ENCODE measurements at regions not wholly inside any gene's neighbourhood (a gene's known extent, or its start where the extent isn't known, plus 50 kb on each side); places are given as distances from the start of the nearest gene placed in this dataset.

DNA sequence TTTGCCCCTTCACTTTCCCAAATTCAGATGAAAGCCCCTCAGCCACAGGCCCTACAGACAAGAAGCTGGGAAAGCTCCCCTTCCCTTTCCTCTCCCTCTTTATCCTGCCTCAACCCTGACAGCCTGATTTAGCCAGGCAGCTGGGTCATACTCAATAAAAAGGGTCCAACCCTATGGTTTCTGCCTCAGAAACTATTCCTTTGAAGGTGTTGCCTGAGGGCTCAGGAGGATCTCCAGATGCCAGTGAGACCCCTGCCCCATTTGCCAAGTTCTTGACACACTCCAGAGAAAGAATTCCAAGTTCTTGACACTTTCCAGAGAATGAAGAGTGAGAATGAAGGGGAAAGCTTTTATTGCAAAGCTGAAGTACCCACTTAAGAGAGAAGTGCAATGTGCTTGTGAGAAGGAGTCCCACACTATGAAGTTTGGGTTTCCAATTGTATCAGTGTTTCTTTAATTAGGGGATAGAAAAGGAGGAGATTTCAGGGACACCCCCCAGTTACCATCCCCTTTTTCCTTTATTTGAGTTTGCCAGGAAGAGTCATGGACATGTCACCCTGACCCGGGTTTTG lies 576.2 kb downstream of the METTL4 start:
- Histone ChIP-seq H3F3A (ENCODE audit: insufficient read depth) (no peaks in the 10 kb centered on the region), H3K27me3 (replicated peaks; ENCODE audit: insufficient read depth) (no peaks in the 10 kb centered on the region), H3K9ac (no peak overlapping the region), H2AFZ (no peak overlapping the region), H3K27ac (no peak overlapping the region), H3K4me3 (no peak overlapping the region), H3K9me2 (ENCODE audit: insufficient read depth) (no peaks in the 10 kb centered on the region), H4K20me1 (ENCODE audit: insufficient read depth) (no peaks in the 10 kb centered on the region), H3K4me2 (ENCODE audit: unreplicated experiment) (no peak overlapping the region), H3K9me3 (ENCODE audit: low read depth) (no peaks in the 10 kb centered on the region), H3K79me2 (ENCODE audit: insufficient read depth) (no peaks in the 10 kb centered on the region), H3K36me3 (ENCODE audit: low read depth) (no peaks in the 10 kb centered on the region), H3K4me1 (ENCODE audit: insufficient read depth) (no peaks in the 10 kb centered on the region)
- no peak for TF ChIP-seq EZH2phosphoT487 (IDR thresholded peaks at IDR 0.05; ENCODE audit: insufficient read depth, low read depth)
- no peak for TF ChIP-seq EZH2 (IDR thresholded peaks at IDR 0.05; ENCODE audit: insufficient read depth, poor library complexity, severe bottlenecking)
- in situ Hi-C loops (cut with MboI), result no loop called here
- no peak for DNase-seq
- 23 to 45% methylated on average over 1 of the region's 1 CpG for WGBS, 2 experiments (ENCODE audit: low coverage in 1 of 2, low lambda C conversion rate in 2 of 2, missing lambda C conversion rate in 2 of 2)

DNA sequence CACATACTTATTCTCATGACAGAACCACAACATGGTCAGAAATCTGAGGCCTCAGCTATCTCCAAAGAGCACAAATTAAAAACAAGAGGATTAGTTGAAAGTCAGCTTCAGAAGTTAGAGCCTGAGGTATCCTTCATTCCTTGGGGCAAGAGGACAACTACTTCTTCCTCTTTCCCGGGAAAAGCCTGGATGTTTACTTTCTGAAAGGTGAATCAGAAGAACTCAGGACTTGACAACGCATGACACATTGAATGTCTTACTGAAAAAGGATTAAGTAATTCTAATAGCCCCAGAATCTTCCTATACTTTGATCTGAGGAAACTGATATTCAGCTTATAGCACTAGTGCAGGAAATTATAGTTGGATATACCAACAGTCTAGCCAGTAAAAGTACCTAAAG lies 573.2 kb downstream of the METTL4 start:
- no peaks in the 10 kb centered on the region for H4K20me1 ChIP-seq (ENCODE audit: insufficient read depth)
- H3K4me3 ChIP-seq, result no peak overlapping the region
- no peaks in the 10 kb centered on the region for H3K4me1 ChIP-seq (ENCODE audit: insufficient read depth)
- 8% methylated on average over 2 of the region's 2 CpGs for WGBS, 2 experiments (ENCODE audit: low coverage in 1 of 2, low lambda C conversion rate in 2 of 2, missing lambda C conversion rate in 2 of 2)
- TF ChIP-seq EZH2 (IDR thresholded peaks at IDR 0.05; ENCODE audit: insufficient read depth, poor library complexity, severe bottlenecking) (no peak), EZH2phosphoT487 (IDR thresholded peaks at IDR 0.05; ENCODE audit: insufficient read depth, low read depth) (no peak)
- no peak overlapping the region for H3K27ac ChIP-seq
- no peaks in the 10 kb centered on the region for H3K36me3 ChIP-seq (ENCODE audit: low read depth)
- in situ Hi-C loops (cut with MboI), result no loop called here
- DNase-seq, result no peak
- H3K9me2 ChIP-seq (ENCODE audit: insufficient read depth), result no peaks in the 10 kb centered on the region
- no peaks in the 10 kb centered on the region for H3K79me2 ChIP-seq (ENCODE audit: insufficient read depth)
- H3K4me2 ChIP-seq (ENCODE audit: unreplicated experiment), result no peak overlapping the region
- H2AFZ ChIP-seq, result no peak overlapping the region
- no peaks in the 10 kb centered on the region for H3F3A ChIP-seq (ENCODE audit: insufficient read depth)
- no peak overlapping the region for H3K9ac ChIP-seq
- no peaks in the 10 kb centered on the region for H3K27me3 ChIP-seq (replicated peaks; ENCODE audit: insufficient read depth)
- H3K9me3 ChIP-seq (ENCODE audit: low read depth), result no peaks in the 10 kb centered on the region

DNA sequence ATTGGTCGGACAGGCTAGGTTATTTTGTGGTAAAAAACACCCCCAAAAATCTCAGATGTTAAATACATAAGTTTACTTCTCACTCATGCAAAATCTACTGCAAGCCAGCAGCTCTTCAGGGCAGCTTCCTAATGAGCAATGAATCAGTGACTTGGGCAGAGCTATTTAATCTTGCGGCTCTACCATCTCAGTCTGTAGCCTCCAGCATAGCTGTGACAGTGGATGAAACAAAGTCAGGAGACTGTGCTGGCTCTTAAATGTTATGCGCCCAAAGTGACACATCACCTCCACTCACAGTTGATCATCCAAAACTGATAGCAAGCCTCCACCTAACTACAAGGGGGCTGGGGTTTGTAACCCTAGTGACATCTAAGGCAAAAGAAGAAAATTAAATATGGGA lies 571.9 kb downstream of the METTL4 start:
- H3K27ac ChIP-seq, result no peak overlapping the region
- no peaks in the 10 kb centered on the region for H4K20me1 ChIP-seq (ENCODE audit: insufficient read depth)
- no peaks in the 10 kb centered on the region for H3K36me3 ChIP-seq (ENCODE audit: low read depth)
- 39 to 40% methylated on average over 3 of the region's 3 CpGs for WGBS, 2 experiments (ENCODE audit: low coverage in 1 of 2, low lambda C conversion rate in 2 of 2, missing lambda C conversion rate in 2 of 2)
- H3K27me3 ChIP-seq (replicated peaks; ENCODE audit: insufficient read depth), result no peaks in the 10 kb centered on the region
- H3K9me2 ChIP-seq (ENCODE audit: insufficient read depth), result no peaks in the 10 kb centered on the region
- no peak overlapping the region for H3K4me3 ChIP-seq
- TF ChIP-seq EZH2phosphoT487 (IDR thresholded peaks at IDR 0.05; ENCODE audit: insufficient read depth, low read depth) (no peak), EZH2 (IDR thresholded peaks at IDR 0.05; ENCODE audit: insufficient read depth, poor library complexity, severe bottlenecking) (no peak)
- no peak overlapping the region for H3K9ac ChIP-seq
- no peak overlapping the region for H2AFZ ChIP-seq
- H3K4me1 ChIP-seq (ENCODE audit: insufficient read depth), result no peaks in the 10 kb centered on the region
- no peaks in the 10 kb centered on the region for H3F3A ChIP-seq (ENCODE audit: insufficient read depth)
- DNase-seq, result no peak
- no peak overlapping the region for H3K4me2 ChIP-seq (ENCODE audit: unreplicated experiment)
- no peaks in the 10 kb centered on the region for H3K9me3 ChIP-seq (ENCODE audit: low read depth)
- no peaks in the 10 kb centered on the region for H3K79me2 ChIP-seq (ENCODE audit: insufficient read depth)
- in situ Hi-C loops (cut with MboI), result no loop called here

DNA sequence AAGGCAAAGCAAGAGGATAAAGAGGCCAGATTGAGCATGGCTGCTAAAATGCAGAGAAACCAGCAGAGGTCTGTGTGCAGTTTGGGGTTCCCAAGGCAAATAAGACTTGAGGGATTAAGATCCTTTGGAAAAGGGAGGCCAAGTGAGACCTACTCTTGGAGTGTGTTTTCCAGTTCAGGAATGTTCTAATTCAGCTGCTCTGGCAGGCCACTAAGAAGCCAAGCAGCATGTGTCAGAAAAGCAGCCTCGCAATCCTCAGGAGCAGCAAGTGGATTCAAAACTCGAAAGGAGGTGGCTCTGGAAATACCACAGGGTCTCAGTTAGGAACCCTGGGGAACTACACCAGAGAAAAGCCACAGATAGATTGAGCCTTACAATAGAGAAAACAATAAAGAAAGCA lies 569.2 kb downstream of the METTL4 start:
- H3K9me3 ChIP-seq (ENCODE audit: low read depth), result no peaks in the 10 kb centered on the region
- H4K20me1 ChIP-seq (ENCODE audit: insufficient read depth), result no peaks in the 10 kb centered on the region
- no peak for DNase-seq
- no peak overlapping the region for H3K4me3 ChIP-seq
- in situ Hi-C loops (cut with MboI), result no loop called here
- no peaks in the 10 kb centered on the region for H3K36me3 ChIP-seq (ENCODE audit: low read depth)
- H3K4me2 ChIP-seq (ENCODE audit: unreplicated experiment), result no peak overlapping the region
- no peaks in the 10 kb centered on the region for H3K9me2 ChIP-seq (ENCODE audit: insufficient read depth)
- H3K27me3 ChIP-seq (replicated peaks; ENCODE audit: insufficient read depth), result no peaks in the 10 kb centered on the region
- no peak for TF ChIP-seq EZH2 (IDR thresholded peaks at IDR 0.05; ENCODE audit: insufficient read depth, poor library complexity, severe bottlenecking)
- TF ChIP-seq EZH2phosphoT487 (IDR thresholded peaks at IDR 0.05; ENCODE audit: insufficient read depth, low read depth), result no peak
- no peaks in the 10 kb centered on the region for H3K4me1 ChIP-seq (ENCODE audit: insufficient read depth)
- H3K27ac ChIP-seq, result no peak overlapping the region
- no peak overlapping the region for H2AFZ ChIP-seq
- WGBS, 2 experiments (ENCODE audit: low coverage in 1 of 2, low lambda C conversion rate in 2 of 2, missing lambda C conversion rate in 2 of 2), result 0 to 8% methylated on average over 2 of the region's 2 CpGs
- H3K79me2 ChIP-seq (ENCODE audit: insufficient read depth), result no peaks in the 10 kb centered on the region
- no peaks in the 10 kb centered on the region for H3F3A ChIP-seq (ENCODE audit: insufficient read depth)
- H3K9ac ChIP-seq, result no peak overlapping the region

DNA sequence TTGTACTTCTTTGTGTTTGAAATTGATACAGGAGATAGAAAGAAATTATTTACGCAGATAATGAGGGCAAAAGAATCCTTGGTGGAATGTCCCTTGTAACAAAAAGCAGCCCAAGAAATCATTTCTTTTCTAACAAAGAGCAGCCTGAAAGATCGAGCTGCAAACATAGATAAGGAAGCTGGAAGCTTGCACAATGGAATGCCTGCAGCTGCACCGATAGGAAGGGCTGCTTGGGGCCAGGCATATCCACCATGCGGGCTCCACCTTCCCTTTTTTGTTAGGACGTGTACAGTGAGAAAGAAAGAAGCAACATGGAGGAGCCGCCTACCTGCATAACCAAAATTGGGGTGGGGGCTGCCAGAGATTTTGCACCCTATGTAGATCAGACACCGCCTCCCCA lies 568.7 kb downstream of the METTL4 start:
- no peak for DNase-seq
- no peaks in the 10 kb centered on the region for H3K4me1 ChIP-seq (ENCODE audit: insufficient read depth)
- H3K4me3 ChIP-seq, result no peak overlapping the region
- no peak overlapping the region for H2AFZ ChIP-seq
- H3K4me2 ChIP-seq (ENCODE audit: unreplicated experiment), result no peak overlapping the region
- 41 to 48% methylated on average over 7 of the region's 7 CpGs for WGBS, 2 experiments (ENCODE audit: low coverage in 1 of 2, low lambda C conversion rate in 2 of 2, missing lambda C conversion rate in 2 of 2)
- no peaks in the 10 kb centered on the region for H3K36me3 ChIP-seq (ENCODE audit: low read depth)
- no peaks in the 10 kb centered on the region for H3K9me3 ChIP-seq (ENCODE audit: low read depth)
- no peak for TF ChIP-seq EZH2phosphoT487 (IDR thresholded peaks at IDR 0.05; ENCODE audit: insufficient read depth, low read depth)
- no peak for TF ChIP-seq EZH2 (IDR thresholded peaks at IDR 0.05; ENCODE audit: insufficient read depth, poor library complexity, severe bottlenecking)
- no peak overlapping the region for H3K27ac ChIP-seq
- no peak overlapping the region for H3K9ac ChIP-seq
- in situ Hi-C loops (cut with MboI), result no loop called here
- H3K79me2 ChIP-seq (ENCODE audit: insufficient read depth), result no peaks in the 10 kb centered on the region
- H4K20me1 ChIP-seq (ENCODE audit: insufficient read depth), result no peaks in the 10 kb centered on the region
- no peaks in the 10 kb centered on the region for H3K27me3 ChIP-seq (replicated peaks; ENCODE audit: insufficient read depth)
- no peaks in the 10 kb centered on the region for H3K9me2 ChIP-seq (ENCODE audit: insufficient read depth)
- H3F3A ChIP-seq (ENCODE audit: insufficient read depth), result no peaks in the 10 kb centered on the region
